ENCODE measurements at regions not wholly inside any gene's neighbourhood (a gene's known extent, or its start where the extent isn't known, plus 50 kb on each side); places are given as distances from the start of the nearest gene placed in this dataset.

DNA sequence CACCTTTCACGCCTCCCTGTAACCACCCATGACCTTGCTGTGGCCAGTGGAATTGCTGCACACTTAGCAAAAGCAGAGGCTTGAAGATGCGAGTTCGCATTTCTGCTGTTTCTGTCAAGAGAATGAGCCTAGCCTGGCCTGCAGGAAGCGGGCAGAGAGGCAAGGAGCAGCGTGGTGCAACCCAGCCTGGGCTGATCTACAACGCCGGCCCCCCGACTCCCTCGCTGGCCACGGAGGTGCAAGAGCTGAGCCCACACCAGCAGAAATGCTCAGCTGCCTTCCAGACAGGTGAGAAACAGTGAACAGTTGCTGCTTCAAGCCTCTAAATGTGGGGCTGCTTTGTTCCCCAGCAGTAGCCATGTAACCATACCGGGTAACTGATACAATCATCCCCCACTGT, 116.4 kb downstream of the NCOR2 start:
- TF ChIP-seq POLR2AphosphoS5 (IDR thresholded peaks at IDR 0.05; ENCODE audit: low read depth, low read length) (no peak), POLR2A (IDR thresholded peaks at IDR 0.05; ENCODE audit: low read depth, low read length) (no peak)

Measured in GM12891 (cell line).